Ascending aorta (tissue), 2 donors: ENCODE measurements at regions not wholly inside any gene's neighbourhood (a gene's known extent, or its start where the extent isn't known, plus 50 kb on each side); places are given as distances from the start of the nearest gene placed in this dataset.

Experiments
- DNase-seq, 2 donors: peaks; one replicate each; pipeline ENCODE4 v3.0.0-alpha.2; 2019; ENCODE audit warnings: low spot score in 2 of 2
- H3K27ac ChIP-seq, 2 donors: fragments of 200-600 bp; sonication (generic); one replicate each; pipeline ENCODE4 v1.5.1; 2016 to 2017; ENCODE audit warnings: mild to moderate bottlenecking in 1 of 2
- H3K27me3 ChIP-seq: fragments of 200-600 bp; sonication (generic); one replicate; pipeline ENCODE4 v1.5.1; 2017
- H3K36me3 ChIP-seq, 2 donors: fragments of 200-600 bp; sonication (generic); one replicate each; pipeline ENCODE4 v1.5.1; 2016
- H3K4me1 ChIP-seq, 2 donors: fragments of 200-600 bp; sonication (generic); one replicate each; pipeline ENCODE4 v1.5.1; 2016 to 2017; ENCODE audit warnings: mild to moderate bottlenecking in 1 of 2
- H3K4me3 ChIP-seq, 2 donors: fragments of 200-600 bp; sonication (generic); one replicate each; pipeline ENCODE4 v1.5.1; 2016 to 2017; ENCODE audit warnings: mild to moderate bottlenecking in 1 of 2
- H3K9me3 ChIP-seq, 2 donors: fragments of 200-600 bp; sonication (generic); one replicate each; pipeline ENCODE4 v1.5.1; 2016
- intact Hi-C: fragments of 100-400 bp; cut with DNase I; formaldehyde crosslinking; loops from one replicate; pipeline ENCODE4 v1.15.1; 2023
- TF ChIP-seq, protein P1 (sequence below), 3 experiments: fragments of 200-600 bp in 2 of 3; fragments of 450-650 bp in 1 of 3; sonication (generic) in 2 of 3; IDR thresholded peaks; one replicate each; pipeline ENCODE4 v1.5.1; 2016 to 2019; ENCODE audit warnings: antibody characterized with exemption in 3 of 3, mild to moderate bottlenecking in 1 of 3, moderate library complexity in 1 of 3

DNA sequence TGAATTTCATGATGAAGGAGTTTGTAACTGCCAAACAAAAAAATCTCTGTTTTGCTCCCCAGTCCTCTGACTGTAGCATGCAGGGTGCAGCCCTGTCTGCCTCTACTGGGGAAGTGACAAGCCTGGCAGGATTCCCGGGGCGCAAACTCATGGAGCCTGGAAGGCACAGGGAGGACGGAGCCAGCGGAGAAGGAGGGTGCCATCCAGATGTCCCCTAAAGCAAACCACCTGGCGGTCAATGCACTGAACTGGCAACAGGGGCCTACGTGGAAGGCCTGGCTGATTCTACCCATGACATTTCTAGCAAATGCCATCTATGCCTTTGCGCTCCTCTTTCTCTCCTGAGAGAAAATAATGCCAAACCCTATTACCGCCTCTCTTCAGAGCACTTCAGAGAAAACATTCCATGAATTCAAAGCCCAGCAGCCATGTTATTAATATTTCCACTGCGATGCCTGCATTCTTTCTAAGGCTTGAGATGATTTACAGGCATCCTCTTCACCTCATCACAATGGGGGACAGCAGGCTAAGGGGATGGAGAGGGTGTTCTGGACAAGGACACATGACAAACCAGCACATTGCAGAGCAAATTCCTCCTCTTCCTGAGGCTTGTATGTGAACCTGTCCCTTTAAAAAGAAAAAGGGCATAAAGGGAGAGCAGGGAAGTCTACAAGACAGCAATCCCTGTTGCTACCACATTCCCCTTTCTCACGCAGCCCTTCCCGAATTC, 329.3 kb upstream of the NOCT start:
- H3K4me3 ChIP-seq: no peak overlapping the region
- H3K27ac ChIP-seq: no peak overlapping the region
- H3K27me3 ChIP-seq: no peaks in the 10 kb centered on the region
- intact Hi-C loops: no loop called here
- DNase-seq: no peak
- peaks cover 0 to 2% of the 10 kb centered on the region in 2 donors for H3K4me1 ChIP-seq
- peaks cover 0 to 10% of the 10 kb centered on the region in 2 donors for H3K9me3 ChIP-seq
- H3K36me3 ChIP-seq: no peaks in the 10 kb centered on the region
- TF ChIP-seq, protein P1, sequence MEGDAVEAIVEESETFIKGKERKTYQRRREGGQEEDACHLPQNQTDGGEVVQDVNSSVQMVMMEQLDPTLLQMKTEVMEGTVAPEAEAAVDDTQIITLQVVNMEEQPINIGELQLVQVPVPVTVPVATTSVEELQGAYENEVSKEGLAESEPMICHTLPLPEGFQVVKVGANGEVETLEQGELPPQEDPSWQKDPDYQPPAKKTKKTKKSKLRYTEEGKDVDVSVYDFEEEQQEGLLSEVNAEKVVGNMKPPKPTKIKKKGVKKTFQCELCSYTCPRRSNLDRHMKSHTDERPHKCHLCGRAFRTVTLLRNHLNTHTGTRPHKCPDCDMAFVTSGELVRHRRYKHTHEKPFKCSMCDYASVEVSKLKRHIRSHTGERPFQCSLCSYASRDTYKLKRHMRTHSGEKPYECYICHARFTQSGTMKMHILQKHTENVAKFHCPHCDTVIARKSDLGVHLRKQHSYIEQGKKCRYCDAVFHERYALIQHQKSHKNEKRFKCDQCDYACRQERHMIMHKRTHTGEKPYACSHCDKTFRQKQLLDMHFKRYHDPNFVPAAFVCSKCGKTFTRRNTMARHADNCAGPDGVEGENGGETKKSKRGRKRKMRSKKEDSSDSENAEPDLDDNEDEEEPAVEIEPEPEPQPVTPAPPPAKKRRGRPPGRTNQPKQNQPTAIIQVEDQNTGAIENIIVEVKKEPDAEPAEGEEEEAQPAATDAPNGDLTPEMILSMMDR (IDR thresholded peaks at IDR 0.05): no peak

DNA sequence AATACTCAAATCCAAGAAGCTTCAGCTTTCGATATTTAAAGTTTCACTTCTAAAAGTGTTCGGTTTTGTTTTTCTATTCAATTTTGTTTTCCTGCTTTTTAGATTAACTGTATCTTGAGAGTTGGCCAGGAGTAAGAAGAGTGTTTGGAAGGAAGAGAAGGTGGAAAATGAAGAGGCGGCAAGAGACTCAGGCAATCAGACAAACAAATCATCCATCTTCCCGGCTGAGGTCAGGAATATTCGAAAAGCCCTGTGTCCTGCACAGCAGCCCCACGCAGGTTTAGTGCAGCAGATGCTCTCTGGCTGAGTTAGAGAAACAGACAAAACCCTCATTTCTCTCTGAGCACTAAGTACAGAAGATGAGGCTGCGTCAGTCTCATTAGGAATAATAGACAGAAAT, 330.3 kb upstream of the NOCT start:
- Histone ChIP-seq H3K4me3 (no peak overlapping the region), H3K36me3 (no peaks in the 10 kb centered on the region), H3K27me3 (no peaks in the 10 kb centered on the region), H3K27ac (no peak overlapping the region), H3K4me1 (peaks cover 0 to 2% of the 10 kb centered on the region in 2 donors), H3K9me3 (peaks cover 0 to 10% of the 10 kb centered on the region in 2 donors)
- intact Hi-C loops: no loop called here
- DNase-seq: no peak
- TF ChIP-seq, protein P1 (IDR thresholded peaks at IDR 0.05): no peak

DNA sequence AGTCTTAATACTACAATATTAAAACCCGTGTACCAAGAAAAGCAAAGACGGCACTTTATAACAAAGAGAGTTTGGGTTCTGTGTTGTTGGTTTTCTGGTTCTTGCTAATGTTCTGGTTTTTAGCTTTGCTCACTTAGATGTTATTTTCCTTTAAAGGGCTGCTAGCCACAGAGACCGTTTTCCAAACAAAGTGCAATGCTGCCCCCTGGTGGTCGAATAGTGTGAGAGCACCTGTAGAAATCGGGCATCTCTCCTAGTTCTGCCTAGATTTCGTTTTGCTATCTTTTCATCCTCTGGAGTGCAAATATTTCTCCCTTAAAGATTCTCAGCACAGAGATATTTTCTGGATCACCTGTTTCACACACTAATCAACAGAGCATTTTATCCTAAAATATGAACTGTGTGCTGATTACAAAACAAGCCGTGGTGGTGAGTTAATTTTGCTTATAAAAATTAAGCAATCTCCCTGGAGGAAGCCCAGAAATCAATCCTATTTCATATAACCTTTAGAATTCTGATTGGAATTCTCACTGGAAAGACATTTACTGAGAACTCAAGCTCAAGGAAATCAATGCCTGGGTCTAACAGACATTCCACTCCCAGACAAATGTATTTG, 334.5 kb upstream of the NOCT start:
- H3K27me3 ChIP-seq: no peaks in the 10 kb centered on the region
- intact Hi-C loops: loop anchor here (1.0 to 5.0 kb wide), 5 partner anchors 258 to 1559 kb away; no protein-coding TSS in a partner anchor

DNA sequence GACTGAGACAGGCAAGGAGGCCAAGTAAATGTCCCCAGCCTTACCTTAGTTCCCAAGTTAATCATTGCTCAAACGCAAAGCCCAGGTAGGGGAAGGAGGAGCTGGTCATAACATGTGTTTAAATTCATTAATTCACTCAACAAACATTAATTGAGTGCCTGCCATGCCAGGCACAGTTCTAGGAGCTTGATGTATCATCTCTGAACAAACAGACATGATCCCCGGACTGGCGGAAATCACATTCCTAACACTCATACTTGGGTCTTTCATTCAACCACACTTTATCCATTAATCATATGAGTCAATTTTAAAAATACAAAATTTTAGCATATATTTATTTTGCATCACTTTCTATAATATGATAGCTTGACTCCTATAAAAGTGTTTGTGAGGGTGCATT, 335.3 kb upstream of the NOCT start:
- Histone ChIP-seq H3K4me1 (peaks cover 2 to 3% of the 10 kb centered on the region in 2 donors), H3K4me3 (no peak overlapping the region), H3K36me3 (no peaks in the 10 kb centered on the region), H3K27ac (no peak overlapping the region), H3K9me3 (peaks cover 0 to 10% of the 10 kb centered on the region in 2 donors), H3K27me3 (no peaks in the 10 kb centered on the region)
- TF ChIP-seq, protein P1 (IDR thresholded peaks at IDR 0.05): no peak
- intact Hi-C loops: loop anchor here (2.0 to 5.0 kb wide), 3 partner anchors 259 to 1558 kb away; no protein-coding TSS in a partner anchor
- no peak for DNase-seq

More for the DNA sequence above, 334.5 kb upstream of the NOCT start:
- no peak overlapping the region for H3K4me3 ChIP-seq
- DNase-seq: peak in 1 of 2 donors; percentile 85
- no peak overlapping the region for H3K27ac ChIP-seq
- peaks cover 2 to 3% of the 10 kb centered on the region in 2 donors for H3K4me1 ChIP-seq
- TF ChIP-seq, protein P1 (IDR thresholded peaks at IDR 0.05): peak; percentile 74 to 91 (median 85)
- no peaks in the 10 kb centered on the region for H3K36me3 ChIP-seq
- peaks cover 0 to 10% of the 10 kb centered on the region in 2 donors for H3K9me3 ChIP-seq

DNA sequence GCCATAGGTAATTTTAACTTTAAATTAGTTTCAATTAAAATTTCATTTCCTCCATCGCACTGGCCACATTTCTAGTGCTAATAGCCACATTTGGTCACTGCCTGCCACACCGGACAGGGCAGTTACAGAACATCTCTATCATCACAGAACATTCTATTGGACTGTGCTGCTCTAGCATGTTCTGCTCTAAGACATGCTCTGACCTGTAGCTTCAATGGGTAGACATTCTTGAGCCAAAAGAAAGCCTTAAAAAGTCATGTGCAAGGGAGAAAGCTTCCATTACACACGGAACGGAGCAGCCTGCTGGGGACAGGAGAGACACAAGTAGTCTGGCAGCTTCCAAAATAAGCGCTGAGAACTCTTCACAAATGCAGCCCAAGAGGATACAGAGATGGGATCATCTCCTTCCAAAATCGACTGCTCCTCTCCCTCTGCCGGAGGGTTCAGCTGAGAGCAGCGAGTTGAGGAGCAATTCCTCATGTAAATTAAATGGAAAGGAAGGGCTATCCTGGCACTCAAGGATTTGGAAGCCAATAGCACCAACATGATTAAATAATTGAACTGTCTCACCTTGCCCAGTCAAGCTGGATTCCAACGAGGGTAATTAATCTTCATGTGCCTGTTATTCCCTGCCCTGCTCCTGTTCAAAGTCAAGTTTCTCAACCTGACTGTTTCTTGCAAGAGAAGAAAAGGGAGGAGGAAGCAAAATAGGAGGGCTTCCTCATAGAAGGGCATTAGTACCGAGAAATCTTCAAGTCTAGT, 336.4 kb upstream of the NOCT start:
- H3K27ac ChIP-seq: no peak overlapping the region
- no peak overlapping the region for H3K4me3 ChIP-seq
- no peak for DNase-seq
- TF ChIP-seq, protein P1 (IDR thresholded peaks at IDR 0.05): no peak
- H3K36me3 ChIP-seq: no peaks in the 10 kb centered on the region
- H3K9me3 ChIP-seq: peaks cover 0 to 6% of the 10 kb centered on the region in 2 donors
- H3K27me3 ChIP-seq: no peaks in the 10 kb centered on the region
- H3K4me1 ChIP-seq: peaks cover 2 to 3% of the 10 kb centered on the region in 2 donors
- intact Hi-C loops: no loop called here
